DOHH2 (cell line): ENCODE measurements at regions not wholly inside any gene's neighbourhood (a gene's known extent, or its start where the extent isn't known, plus 50 kb on each side); places are given as distances from the start of the nearest gene placed in this dataset.

Source experiments
- EZH2phosphoT487 ChIP-seq: fragments of 200-600 bp; sonication (generic); IDR thresholded peaks from 2 replicates; pipeline ENCODE4 v1.6.1; 2017; ENCODE audit warnings: borderline replicate concordance, mild to moderate bottlenecking, antibody characterized with exemption, low read length, moderate library complexity, mixed read lengths
- TF ChIP-seq, protein P1 (sequence below): fragments of 200-600 bp; sonication (generic); IDR thresholded peaks from one replicate; pipeline ENCODE4 v1.5.1; 2014; ENCODE audit warnings: antibody characterized with exemption, mild to moderate bottlenecking, low read depth, low read length; ENCODE audit not compliant: poor library complexity, severe bottlenecking

DNA sequence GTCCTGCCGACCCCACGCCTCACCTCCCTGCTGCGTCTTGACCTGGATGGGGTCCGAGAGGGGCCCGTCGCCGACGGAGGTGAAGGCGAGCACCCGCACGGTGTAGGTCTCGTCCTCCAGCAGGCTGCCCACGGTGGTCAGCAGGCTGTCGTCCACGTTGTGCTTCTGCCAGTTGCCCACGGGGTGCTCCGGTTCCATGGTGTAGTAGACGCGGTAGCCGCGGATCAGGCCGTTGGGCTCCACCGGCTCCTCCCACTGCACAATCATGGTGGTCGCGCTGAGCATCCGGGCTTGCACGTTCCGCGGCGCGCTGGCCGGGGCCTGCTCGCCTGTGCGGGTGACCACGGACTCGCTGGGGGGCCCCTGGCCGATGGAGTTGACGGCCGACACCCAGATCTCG is 96.7 kb downstream of the PTPRS start:
- TF ChIP-seq, protein P1, sequence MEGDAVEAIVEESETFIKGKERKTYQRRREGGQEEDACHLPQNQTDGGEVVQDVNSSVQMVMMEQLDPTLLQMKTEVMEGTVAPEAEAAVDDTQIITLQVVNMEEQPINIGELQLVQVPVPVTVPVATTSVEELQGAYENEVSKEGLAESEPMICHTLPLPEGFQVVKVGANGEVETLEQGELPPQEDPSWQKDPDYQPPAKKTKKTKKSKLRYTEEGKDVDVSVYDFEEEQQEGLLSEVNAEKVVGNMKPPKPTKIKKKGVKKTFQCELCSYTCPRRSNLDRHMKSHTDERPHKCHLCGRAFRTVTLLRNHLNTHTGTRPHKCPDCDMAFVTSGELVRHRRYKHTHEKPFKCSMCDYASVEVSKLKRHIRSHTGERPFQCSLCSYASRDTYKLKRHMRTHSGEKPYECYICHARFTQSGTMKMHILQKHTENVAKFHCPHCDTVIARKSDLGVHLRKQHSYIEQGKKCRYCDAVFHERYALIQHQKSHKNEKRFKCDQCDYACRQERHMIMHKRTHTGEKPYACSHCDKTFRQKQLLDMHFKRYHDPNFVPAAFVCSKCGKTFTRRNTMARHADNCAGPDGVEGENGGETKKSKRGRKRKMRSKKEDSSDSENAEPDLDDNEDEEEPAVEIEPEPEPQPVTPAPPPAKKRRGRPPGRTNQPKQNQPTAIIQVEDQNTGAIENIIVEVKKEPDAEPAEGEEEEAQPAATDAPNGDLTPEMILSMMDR = no peak
- no peak for TF ChIP-seq EZH2phosphoT487
